ENCODE measurements at regions not wholly inside any gene's neighbourhood (a gene's known extent, or its start where the extent isn't known, plus 50 kb on each side); places are given as distances from the start of the nearest gene placed in this dataset.

- TF ChIP-seq CTCF (optimal IDR thresholded peaks at IDR 0.05 in 1 of 3, IDR thresholded peaks at IDR 0.05 in 1 of 3, conservative IDR thresholded peaks at IDR 0.05 in 1 of 3; ENCODE audit: extremely low read depth in 1 of 3, insufficient read depth in 2 of 3, low read length in 3 of 3) (no peak), EZH2 (IDR thresholded peaks at IDR 0.05; ENCODE audit: low read length) (no peak)
Measured at GRCh38 chr21:38196036-38196435, 60.8 kb upstream of the KCNJ15 start.

Measured in keratinocyte (primary cell).